ENCODE measurements at regions not wholly inside any gene's neighbourhood (a gene's known extent, or its start where the extent isn't known, plus 50 kb on each side); places are given as distances from the start of the nearest gene placed in this dataset.
"Not testable (repeated sequence)": the region's sequence is repeated elsewhere in the genome, so short reads cannot be mapped to it uniquely, and the experiment has no call there.

- no peak for DNase-seq
Measured at GRCh38 chr17:53017227-53017626, 805.5 kb upstream of the KIF2B start.

GRCh38 chr17:53016085-53016484 is 806.6 kb upstream of the KIF2B start:
- DNase-seq, result no peak

GRCh38 chr17:53012364-53012763 is 810.4 kb upstream of the KIF2B start:
- DNase-seq, result no peak

- DNase-seq, result no peak
Measured at GRCh38 chr17:53006006-53006405, 816.7 kb upstream of the KIF2B start.

DNA sequence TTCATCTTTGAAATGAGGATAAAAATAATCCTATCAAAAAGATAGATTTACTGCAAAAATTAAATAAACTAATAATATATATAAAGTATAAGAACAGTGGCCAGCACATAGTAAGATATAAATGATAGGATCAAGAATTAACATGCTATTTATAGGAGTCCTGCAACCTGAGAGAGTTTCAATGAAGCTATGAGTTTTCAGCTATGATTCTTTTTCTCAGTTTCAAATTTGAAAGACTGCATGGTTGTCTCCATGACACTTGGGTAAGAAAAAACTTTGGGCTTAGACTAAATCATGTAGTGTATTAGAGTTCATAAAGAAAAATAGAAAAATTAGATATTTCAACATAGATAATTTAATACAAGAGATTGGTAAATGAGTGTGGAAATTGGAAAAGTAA is 817.8 kb upstream of the KIF2B start:
- no peak for DNase-seq

DNA sequence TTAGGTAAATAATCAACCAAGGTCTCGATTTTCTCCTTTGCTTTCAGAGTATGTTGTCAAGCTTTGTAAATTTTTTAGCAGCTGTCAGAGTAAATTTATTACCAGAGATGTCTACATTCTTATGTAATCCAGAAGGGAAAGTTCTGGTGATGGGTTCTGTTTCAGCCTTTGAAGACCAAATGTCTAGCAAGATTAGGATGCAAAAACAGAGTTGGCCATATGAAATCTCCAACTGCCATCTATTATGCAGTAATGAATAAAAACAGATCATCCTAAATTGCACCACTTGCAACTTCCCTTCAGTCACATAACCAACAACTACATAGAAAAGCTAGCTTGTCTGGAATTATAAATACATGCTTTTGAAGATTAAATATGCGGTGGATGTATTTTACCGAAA is 826.8 kb upstream of the KIF2B start:
- no peak for DNase-seq

- DNase-seq, result no peak
Measured at GRCh38 chr17:52995147-52995546, 827.6 kb upstream of the KIF2B start.

GRCh38 chr17:52986056-52986662 is 827.6 kb upstream of the CA10 start:
- no peak for DNase-seq

DNA sequence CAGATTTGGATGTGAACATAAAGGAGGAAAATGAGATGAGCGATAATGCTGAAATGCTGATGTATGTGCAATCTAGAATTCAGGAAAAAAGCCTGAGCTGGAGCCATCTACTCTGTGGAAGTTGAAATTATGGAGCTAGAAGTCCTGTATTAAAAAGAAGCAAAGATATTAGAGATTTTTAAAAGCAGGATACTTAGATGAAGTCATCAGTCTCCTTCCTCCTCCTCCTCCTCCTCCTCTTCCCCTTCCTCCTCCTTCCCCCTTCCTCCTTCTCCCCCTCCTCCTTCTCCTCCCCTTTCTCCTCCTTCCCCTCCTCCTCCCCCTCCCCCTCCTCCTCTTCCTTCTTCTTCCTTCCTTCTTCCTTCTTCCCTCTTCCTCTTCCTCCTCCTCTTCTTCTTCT is 823.8 kb upstream of the CA10 start:
- DNase-seq, result no peak

DNA sequence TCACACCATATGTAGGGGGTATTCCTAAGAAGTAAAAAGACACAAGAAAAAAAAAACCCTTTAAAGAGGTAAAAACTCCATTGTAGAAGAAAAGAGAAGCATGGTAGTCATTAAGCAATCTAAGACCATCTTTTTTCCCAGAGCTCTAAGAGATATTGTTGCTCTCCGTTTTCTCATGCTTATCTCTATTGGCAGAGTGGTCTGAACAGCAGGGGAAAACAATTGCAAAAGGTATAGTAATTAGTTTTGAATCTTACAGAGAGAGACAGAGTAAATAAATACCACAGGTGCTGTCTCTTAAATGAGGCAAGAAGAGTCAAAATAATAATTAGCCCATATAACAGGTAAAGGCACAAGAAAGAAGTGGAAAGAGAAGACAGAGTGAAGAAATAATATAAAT is 821.4 kb upstream of the CA10 start:
- DNase-seq, result no peak

DNA sequence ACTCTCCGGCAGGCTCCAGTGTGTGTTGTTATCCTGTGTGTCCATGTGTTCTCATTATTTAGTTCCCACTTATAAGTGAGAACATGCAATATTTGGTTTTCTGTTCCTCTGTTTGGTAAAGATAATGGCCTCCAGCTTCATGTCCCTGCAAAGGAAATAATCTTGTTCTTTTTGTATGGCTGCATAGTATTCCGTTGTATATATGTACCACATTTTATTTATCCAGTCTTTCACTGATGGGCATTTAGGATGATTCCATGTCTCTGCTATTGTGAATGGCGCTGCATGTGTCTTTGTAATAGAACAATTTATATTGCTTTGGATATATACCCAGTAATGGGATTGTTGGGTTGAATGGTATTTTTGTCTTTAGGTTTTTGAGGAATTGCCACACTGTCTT is 807.3 kb upstream of the CA10 start:
- DNase-seq, result no peak

DNA sequence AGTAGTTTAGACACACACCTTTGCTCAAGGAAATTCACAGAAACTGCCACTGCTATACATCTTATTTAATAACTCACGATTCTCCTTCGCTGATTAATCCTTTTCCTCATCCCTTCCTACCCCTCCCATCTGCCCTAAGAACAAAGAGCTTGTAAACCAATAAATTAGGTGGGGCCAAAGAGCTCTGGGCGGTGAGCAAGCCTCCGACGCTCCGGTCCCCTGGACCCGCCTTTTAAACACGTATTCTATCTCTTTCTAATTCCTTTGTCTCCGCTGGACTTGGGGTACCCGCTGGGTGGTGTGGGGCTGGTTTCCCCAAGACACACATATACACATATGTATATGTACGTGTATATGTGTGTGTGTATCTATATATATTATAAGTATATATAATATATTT is 803.2 kb upstream of the CA10 start:
- not testable (repeated sequence) for DNase-seq

DNA sequence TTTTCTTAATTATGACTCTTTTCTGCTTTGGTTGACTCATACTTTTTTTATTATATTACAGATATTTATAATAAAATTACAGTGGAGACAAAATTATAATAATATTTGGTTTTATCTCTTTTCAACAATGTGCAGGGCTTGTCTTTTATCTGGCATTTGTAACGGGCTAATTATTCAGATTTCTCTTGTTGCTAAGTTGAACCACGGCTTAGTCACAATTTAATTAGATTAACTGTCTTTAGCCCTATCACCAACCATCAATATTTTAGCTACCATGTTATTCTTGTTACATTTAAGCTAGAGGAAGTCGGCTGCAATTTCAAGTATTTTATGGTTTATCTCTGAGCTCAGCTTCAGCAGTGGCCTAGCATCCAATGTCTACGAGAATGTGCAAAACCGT is 798.9 kb upstream of the CA10 start:
- no peak for DNase-seq

- no peak for DNase-seq
Measured at GRCh38 chr17:52947418-52947817, 788.9 kb upstream of the CA10 start.

GRCh38 chr17:52938623-52939230 is 780.2 kb upstream of the CA10 start:
- no peak for DNase-seq

GRCh38 chr17:52930581-52930980 is 772.1 kb upstream of the CA10 start:
- DNase-seq, result no peak

DNA sequence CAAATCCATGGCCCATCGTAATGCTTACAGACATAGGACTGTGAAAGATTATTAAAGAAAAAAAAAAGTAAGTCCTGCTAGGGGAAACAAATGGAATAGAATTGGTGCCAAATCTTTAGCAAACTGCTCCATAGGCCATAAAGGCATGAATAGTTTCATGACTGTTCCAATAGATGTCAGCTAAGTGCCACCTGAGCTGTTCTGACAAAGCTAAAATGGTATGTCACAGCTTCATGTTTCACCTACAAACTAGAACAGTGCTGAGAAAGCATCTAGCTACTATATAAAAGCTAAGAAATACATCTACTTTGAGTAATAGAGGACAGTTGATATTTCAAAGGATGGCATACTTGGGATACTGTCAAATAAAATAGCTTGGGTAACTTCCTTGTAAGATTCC is 771.6 kb upstream of the CA10 start:
- DNase-seq, result no peak

GRCh38 chr17:52923658-52924057 is 765.1 kb upstream of the CA10 start:
- DNase-seq, result no peak

DNA sequence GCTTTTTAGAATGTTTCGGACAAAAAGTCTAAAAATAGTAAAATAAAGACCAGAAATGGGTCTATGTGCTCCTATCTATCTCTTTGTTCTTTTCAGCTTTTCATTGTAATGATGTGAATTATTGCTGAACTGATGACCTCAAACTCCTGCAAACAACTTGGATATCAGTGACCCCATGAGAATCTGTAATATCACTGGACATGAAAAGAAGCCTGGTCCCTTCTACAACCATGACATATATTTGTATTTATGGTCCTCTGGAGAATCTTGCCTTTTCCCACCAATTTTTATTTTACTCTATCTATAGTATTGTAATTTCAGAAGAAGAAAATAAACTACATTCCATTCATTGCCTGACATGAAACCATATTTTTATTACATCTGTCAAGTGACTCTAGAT is 740.7 kb upstream of the CA10 start:
- DNase-seq, result no peak

- no peak for DNase-seq
Measured at GRCh38 chr17:52895272-52895671, 736.8 kb upstream of the CA10 start.

DNA sequence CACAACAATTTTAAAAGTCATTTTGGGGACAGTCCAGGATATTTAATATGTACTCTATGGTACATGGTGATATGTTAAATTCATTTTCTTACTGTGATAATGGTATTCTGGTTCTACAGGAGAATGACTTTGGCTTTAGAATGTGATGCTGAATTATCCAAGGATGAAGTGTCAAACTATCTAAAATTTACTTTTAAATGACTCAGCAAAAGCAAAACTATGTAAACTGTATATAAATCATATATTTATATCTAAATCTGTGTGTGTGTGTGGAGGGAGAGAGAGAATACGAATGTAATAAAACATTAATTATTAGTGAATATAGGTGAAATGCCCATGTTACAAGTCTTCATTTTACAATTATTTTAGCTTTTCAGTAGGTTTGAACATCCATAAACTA is 733.8 kb upstream of the CA10 start:
- DNase-seq, result no peak

GRCh38 chr17:52885882-52886281 is 727.4 kb upstream of the CA10 start:
- no peak for DNase-seq

DNA sequence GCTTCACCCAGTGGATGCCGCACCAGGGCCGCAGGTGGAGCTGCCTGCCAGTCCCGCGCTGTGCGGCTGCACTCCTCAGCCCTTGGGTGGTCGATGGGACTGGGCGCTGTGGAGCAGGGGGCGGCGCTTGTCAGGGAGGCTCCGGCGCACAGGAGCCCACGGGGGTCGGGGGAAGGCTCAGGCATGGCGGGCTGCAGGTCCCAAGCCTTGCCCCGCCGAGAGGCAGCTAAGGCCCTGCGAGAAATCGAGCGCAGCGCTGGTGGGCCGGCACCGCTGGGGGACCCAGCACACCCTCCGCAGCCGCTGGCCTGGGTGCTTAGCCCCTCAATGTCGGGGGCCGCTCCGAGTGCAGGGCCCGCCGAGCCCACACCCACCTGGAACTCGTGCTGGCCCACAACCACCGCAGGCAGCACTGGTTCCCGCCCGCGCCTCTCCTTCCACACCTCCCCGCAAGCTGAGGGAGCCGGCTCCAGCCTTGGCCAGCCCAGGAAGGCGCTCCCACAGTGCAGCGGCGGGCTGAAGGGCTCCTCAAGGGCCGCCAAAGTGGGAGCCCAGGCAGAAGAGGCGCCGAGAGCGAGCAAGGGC is 725.5 kb upstream of the CA10 start:
- DNase-seq, result not testable (repeated sequence)

DNA sequence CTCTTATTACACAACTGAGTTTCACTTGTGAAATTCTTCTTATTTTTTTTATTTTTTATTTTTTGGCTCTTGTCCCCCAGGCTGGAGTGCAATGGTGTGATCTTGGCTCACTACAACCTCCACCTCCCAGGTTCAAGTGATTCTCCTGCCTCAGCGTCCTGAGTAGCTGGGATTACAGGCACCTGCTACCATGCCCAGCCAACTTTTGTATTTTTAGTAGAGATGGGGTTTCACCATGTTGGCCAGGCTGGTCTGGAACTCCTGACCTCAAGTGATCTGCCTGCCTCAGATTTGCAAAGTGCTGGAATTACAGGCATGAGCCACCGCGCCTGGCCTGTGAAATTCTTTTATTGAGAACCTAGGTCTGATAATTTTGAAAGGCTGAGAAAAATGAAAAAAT is 688.3 kb upstream of the CA10 start:
- not testable (repeated sequence) for DNase-seq

DNA sequence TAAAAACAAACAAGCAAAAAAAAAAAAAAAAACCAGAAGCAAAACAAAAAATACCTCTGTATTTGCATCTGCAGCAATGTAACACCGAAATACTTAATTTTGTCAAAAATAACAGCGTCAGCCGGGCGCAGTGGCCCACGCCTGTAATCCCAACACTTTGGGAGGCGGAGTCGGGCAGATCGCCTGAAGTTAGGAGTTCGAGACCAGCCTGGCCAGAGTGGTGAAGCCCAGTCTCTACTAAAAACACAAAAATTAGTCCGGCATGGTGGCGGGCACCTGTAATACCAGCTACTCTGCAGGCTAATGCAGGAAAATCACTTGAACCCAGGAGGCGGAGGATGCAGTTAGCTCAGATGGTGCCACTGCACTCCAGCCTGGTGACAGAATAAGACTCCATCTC is 683.5 kb upstream of the CA10 start:
- no peak for DNase-seq

Measured in AML-193 (cell line).